GM12865 (cell line): ENCODE measurements at regions not wholly inside any gene's neighbourhood (a gene's known extent, or its start where the extent isn't known, plus 50 kb on each side); places are given as distances from the start of the nearest gene placed in this dataset.

Experiments
- DNase-seq: peaks from one replicate; pipeline ENCODE4 v3.0.0; 2010; ENCODE audit warnings: low read depth
- H3K4me3 ChIP-seq: 2 replicates; pipeline ENCODE4 v1.5.1; 2011; ENCODE audit warnings: mild to moderate bottlenecking, low read depth, low read length, control low read depth
- CTCF ChIP-seq: IDR thresholded peaks from 2 replicates; pipeline ENCODE4 v1.5.1; 2011; ENCODE audit warnings: low read length, control low read depth, low read depth, inconsistent platforms; ENCODE audit not compliant: insufficient read depth; ENCODE audit errors: missing control alignments

- DNase-seq, result no peak
- no peak for TF ChIP-seq CTCF
- H3K4me3 ChIP-seq, result no peak overlapping the region
Observed at GRCh38 chr6:138026342-138026741, 80.9 kb downstream of the PERP start.

DNA sequence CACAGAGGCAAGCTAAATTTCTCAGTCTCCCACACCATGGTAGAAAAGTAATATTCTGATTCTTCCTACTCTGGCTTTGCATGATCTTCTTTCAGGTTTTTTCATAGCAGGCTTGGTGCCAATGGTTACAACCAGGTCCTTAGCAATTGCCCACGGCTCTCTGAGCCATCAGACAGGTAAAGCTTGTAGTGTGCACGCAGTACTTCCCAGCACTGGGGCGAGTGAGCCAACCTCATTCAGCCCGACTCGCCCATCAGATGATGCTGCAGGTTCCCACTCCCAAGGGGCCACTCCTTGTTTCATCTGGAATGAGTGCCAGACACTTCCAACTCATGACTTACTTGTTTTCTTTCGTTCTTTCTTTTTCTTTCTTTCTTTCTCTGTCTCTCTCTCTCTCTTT, 78.3 kb downstream of the PERP start:
- TF ChIP-seq CTCF, result no peak
- no peak overlapping the region for H3K4me3 ChIP-seq
- no peak for DNase-seq

GRCh38 chr6:138030872-138031271, 76.3 kb downstream of the PERP start:
- TF ChIP-seq CTCF, result no peak
- DNase-seq, result peak; percentile 32
- no peak overlapping the region for H3K4me3 ChIP-seq

- DNase-seq, result peak; percentile 8
- TF ChIP-seq CTCF, result no peak
Observed at GRCh38 chr6:138031417-138031816, 75.8 kb downstream of the PERP start.

GRCh38 chr6:138031850-138032249, 75.4 kb downstream of the PERP start:
- no peak overlapping the region for H3K4me3 ChIP-seq
- TF ChIP-seq CTCF, result no peak
- peak; percentile 29 for DNase-seq

More at GRCh38 chr6:138031417-138031816, 75.8 kb downstream of the PERP start:
- no peak overlapping the region for H3K4me3 ChIP-seq

- DNase-seq, result no peak
- H3K4me3 ChIP-seq, result no peak overlapping the region
- TF ChIP-seq CTCF, result no peak
Observed at GRCh38 chr6:138032571-138032970, 74.6 kb downstream of the PERP start.

DNA sequence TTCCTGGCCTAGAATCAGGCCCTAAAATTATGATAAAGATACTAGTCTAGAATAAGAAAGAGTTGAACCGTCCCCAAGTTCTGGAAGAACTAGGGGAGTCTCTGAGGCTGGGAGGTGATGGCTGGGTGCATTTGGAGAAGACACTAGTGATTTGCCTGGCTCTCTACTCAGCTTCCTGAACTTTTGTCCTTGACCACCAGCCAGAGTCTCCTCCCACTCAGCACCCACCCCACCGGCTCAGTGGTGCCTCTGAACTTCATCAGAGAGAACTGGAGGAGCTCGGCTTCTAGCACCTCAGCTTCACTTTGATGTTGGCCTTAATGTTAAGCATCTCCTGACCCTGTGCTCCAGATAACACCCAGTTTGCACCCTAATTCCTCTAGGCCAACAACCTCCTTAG, 73.0 kb downstream of the PERP start:
- no peak for TF ChIP-seq CTCF
- H3K4me3 ChIP-seq, result no peak overlapping the region
- DNase-seq, result no peak
